HG03045 (cell line): ENCODE measurements at regions not wholly inside any gene's neighbourhood (a gene's known extent, or its start where the extent isn't known, plus 50 kb on each side); places are given as distances from the start of the nearest gene placed in this dataset.
"Not testable (repeated sequence)": the region's sequence is repeated elsewhere in the genome, so short reads cannot be mapped to it uniquely, and the experiment has no call there.

Experiments used
- ATAC-seq: cut with Tn5 transposase; IDR thresholded peaks from one replicate; pipeline ENCODE4 v1.9.1; 2021; ENCODE audit warnings: mild to moderate bottlenecking, moderate library complexity; ENCODE audit not compliant: unreplicated experiment

GRCh38 chr5:23451156-23451555, 56.3 kb upstream of the PRDM9 start:
- ATAC-seq = no peak

GRCh38 chr5:23450187-23450586, 57.2 kb upstream of the PRDM9 start:
- ATAC-seq = no peak

DNA sequence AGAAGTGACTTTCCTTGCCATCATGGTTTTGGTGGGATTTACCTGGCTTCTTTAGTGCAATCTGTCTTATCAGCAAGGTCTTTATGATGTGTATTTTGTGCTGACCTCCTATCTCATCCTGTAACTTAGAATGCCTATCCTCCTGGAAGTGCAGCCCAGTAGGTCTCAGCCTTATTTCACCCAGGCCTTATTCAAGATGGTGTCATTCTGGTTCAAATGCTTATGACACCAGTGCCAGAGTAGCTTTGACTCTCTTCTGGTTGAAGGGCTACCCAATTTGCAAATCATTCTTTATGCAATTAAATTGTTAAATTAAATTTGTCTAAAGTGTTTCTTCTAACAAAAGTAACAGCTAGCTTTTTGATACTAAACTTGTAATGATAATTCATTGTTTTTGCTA, 58.8 kb upstream of the PRDM9 start:
- no peak for ATAC-seq

DNA sequence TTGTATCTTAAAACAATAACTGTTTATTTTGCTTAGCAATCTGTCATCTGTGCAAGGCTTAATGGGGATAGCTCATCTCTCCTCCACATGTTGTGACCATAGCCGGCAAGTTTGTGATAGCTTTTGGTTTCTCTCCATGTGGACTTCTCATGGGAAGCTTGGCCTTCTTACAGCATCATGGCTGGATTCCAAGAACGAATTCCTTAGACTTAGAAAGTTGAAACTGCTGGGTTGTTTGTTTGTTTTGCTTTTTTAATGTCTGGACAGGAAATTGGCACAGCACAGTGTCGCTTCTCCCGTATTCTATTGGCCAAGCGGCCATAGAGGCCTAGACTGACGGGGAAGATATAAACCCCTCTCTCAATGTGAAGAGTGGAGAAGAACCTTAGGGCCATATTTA, 61.0 kb upstream of the PRDM9 start:
- ATAC-seq = no peak

DNA sequence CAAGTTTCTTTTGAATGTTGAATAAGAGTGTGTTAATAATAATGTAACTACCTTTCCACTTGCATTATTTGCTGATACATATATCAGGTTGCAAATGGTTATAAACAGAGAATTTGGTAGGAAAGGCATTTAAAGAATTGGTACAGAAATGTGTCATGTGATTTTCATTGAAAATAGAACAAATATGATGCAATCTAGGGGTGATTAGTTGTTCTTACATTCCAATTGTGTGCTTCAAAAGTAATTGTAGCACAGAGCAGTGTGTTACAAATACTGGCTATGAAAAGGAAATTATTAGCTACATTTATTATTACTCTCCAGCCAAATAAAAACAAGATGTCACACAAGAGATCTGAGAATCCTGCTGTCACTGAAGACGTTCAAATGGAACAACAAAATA, 61.8 kb upstream of the PRDM9 start:
- no peak for ATAC-seq

DNA sequence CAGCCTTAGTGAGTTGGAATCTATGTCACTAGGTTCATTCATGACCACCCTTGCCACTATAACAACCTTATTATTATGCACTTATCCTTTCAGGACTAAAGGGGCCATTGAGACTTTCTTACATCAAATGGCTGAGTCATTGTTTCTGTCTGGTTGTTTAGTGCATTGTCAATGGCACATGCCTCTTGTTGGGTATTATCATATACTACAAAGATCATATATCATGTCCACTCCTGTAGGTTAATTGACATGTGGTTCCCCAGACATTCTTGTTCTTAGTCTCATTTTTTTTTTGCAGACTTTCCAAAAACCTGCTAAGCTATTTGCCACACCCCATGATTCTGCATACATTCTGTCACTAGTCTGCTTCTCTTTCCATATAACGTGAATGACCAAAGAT, 66.7 kb upstream of the PRDM9 start:
- no peak for ATAC-seq

DNA sequence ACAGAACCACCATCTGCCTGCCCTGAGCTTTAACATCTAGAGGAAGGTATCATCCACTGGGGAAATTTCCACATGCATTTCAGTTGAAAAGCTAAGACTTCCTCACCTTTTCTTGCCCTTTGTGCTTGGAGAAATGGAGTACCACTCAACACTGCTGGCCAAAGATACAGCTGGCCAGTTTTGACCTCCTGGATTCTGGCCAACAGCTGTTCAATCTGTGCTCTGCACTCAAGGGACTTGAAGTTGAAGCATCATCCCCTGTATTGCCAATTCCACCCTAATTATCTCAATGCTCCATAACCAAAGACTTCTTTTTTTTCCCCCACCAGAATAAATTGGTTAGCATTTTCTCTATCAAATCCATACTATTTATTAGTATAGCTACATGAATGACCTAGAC, 70.4 kb upstream of the PRDM9 start:
- no peak for ATAC-seq

DNA sequence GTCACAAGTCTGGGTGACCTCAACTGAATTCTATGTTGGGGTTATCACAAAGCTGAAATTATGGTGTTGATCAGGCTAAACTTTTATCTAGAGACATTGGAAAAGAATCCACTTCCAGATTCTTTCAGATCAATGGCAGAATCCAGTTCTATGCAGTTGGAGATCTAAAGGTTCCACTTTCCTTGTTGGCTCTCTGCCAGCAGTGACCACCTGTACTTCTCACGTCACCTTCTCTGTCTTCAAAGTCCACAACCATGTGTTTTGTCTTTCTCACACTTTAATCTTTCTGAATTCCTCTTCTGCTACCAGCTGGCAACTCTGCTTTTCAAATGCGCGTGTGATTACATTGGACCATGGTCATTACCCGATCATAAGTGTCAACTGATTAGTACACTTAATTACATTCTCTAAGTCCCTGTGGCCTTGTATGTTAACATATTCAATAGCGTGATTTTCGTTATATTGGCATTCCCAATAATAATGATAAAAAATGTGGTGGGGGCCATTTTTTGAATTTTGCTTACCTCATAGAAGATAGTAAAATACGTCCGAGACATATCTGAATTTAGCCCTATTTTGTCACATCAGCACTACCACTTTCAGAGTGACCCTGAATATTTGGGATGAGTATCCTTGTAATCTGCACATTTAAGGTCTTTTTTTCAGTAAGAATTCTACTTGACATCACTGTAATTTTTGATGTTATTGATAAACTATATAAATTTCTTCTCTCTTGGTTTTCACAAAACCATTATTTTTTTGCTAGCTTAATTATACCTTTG, 73.7 kb upstream of the PRDM9 start:
- ATAC-seq = no peak

DNA sequence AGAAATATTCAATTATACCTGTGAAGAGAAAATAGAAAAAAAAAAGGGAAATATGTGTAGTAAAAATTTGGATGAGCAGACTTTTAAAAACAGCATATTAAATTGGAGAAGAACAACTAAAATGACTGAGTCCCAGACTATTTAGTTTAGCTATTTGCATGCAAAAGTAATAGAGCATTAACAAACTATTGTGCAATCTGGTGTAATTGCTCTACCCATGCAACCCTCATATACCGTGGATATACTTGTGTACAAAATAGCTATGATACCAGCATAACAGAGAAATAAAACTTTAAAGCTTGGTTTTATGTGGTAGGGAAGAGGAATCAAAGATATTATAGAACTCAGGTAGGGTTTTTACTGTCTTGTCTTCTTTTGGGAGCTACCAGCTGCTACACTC, 78.7 kb upstream of the PRDM9 start:
- ATAC-seq = no peak

DNA sequence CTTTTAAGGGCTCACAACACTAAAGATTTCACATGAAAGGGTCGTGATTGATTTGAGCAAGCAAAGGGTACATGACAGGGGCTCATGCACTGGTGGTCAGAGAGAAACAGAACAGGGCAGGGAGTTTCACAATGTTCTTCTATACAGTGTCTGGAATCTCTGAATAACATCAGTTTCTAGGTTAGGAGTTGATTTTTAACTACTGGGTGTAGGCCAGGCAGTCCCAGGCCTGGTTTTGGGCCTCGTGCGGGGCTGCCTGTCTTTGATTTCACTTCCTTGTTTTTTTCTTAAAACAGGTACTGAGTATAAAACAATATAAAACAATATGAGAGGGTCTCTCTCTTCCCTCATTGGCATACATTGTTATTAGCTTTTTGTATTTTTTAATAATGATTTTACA, 87.2 kb upstream of the PRDM9 start:
- not testable (repeated sequence) for ATAC-seq

DNA sequence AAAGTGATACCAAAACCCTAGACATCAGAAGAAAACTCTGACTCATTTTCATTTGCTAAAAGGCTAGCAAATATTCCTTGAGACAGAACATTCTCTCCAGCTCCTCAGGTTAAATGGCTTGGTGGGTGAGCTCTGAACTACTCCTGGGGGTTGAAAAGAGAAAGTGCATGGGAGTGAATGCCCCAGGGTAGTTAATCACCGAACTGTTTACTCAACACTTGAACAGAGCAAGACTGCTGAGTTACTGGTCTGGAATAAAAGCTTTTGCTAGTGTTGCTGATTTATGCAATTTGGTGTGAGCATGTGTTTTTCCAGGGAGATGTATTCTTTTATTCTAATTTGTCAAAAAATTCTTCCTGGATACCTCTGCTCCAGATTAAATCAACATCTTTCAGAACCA, 88.3 kb upstream of the PRDM9 start:
- no peak for ATAC-seq

DNA sequence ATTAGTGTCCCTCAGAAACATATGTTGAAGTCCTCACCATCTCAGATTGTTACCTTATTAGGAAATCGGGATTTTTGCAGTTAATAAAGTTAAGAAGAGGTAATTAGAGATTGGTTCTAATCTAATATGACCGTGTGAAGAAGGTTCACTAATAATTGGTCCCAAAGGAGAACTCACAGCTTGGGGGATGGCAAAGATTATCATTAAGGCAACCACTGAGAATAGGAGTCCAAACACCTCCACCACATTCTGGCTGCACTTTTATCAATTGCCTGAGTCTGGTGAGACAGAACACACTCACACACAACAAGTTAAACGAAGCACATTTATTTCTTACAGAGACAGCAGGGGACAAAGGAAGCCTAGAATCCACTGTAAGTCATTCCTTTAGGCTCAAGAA, 94.9 kb upstream of the PRDM9 start:
- no peak for ATAC-seq

GRCh38 chr5:23411994-23412393, 95.4 kb upstream of the PRDM9 start:
- no peak for ATAC-seq

GRCh38 chr5:23411200-23411599, 96.2 kb upstream of the PRDM9 start:
- ATAC-seq = no peak

DNA sequence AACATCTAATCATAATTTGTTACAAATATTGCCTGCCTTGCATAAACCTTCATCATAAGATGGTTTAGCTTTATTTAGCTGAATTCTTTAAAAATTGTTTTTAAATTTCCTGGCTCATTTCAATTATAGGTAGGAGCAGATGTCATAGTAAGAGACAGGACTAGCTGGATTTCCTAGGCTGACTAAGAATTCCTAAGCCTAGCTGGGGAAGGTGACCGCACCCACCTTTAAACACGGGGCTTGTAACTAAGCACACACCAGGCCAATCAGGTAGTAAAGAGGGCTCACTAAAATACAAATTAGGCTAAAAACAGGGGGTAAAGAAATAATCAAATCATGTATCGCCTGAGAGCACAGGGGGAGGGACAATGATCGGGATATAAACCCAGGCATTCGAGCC, 96.6 kb upstream of the PRDM9 start:
- ATAC-seq = not testable (repeated sequence)

DNA sequence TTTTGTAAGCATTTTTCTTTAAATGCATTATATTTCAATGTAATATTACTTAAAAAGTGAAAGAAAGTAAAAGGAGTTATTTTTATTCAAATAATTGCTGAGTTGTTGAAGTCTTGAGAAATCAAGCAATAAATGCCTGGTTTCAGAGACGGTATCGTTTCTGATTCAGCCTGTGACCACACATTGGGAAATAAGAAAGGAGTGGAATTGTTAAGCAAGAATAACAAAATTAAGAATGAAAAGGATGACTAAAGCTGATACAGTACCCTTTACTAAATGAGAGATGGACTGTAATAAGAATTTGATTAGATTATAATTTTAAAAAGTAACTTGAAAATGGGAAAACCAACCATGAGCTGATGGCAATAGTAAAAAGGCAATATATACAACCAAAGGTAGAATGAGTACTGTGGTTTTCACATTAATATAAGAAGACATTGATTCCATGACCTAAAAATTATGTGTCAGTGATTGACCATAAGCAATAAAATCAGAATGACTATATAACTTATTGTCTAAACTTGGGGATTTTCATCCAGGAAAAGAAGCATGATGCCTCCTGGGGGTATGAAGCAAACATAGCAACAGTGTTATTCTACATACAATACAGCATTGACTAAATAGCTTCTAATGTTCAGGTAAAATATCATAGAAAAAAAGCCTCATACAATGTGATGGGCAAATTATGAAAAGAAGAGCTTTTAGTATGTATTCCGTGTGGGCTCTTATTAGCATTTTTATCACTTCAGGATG, 101.9 kb upstream of the PRDM9 start:
- ATAC-seq = no peak

DNA sequence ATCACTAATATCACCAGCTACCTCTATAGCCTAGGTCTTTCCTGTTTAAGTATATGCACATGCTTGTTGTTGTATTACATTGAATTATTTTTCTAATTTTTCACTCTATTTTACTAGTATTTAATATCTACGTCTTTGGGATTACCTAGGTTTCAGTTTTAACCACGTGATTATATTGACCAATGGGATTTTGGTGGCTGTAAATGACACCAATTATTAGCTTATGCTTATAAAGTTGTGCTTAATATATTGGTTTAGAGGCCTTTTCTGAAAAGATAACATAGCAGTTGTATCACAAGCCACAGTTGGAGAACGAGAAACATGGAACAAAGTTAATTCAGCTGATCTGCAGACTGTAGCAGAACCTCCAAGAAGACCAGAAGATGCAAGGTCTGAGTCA, 104.8 kb upstream of the PRDM9 start:
- no peak for ATAC-seq

DNA sequence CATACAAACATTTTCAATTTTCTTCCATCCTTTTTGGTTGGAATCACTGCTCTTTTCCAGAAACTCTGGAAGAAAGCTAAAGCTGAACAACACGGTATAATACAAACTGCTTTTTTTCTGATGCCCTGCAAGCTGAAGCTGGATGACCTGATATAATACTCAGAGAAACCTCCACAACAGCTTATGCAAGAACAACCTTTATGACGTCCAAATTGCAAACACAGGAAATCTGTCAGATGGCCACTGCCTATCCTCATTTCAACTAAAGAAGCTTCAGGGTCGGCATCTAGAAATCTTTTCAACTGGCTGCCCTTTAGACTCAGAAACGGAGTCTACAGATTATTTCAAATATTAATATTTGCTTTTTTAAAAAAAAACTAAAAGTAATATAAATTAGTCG, 106.5 kb upstream of the PRDM9 start:
- ATAC-seq = no peak

GRCh38 chr5:23396346-23396745, 111.1 kb upstream of the PRDM9 start:
- no peak for ATAC-seq

DNA sequence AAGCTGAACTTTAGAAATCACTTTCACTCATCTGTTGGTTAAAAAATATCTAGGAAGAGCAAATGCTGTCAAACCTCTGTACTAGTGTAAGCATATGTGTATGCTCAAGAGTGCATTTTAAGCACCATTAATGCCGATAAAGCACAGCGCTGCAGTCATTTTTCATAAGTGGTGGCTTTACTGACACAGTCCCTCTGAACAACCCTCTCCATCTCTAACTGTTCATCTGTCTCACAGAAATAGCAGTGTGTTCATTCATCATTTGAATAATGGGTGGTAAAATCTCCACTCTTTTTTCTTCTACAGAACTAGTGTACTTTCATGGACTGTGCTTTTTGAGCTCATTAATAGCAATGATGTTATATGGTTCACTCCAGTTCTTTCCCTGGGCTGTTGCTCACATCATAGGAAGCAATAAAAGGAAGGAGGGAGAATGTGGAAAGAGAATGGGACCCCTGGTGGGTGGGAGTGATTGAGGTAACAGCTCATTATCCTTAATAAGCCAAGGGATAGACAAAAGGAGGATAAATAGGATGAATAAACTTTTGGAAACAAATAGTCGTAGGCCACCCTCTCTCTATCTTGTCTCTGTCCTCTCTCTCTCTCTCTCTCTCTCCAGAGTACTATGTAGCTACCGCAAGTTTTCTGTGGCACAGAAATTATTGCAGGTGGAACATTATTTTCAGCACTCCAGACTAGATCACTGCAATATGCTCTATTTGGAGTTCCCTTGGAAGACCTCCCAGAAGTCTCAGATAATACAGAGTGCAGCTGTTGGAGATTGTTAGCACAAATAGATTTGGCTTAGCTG, 117.9 kb upstream of the PRDM9 start:
- ATAC-seq = no peak

GRCh38 chr5:23385036-23385435, 122.4 kb upstream of the PRDM9 start:
- ATAC-seq = no peak

DNA sequence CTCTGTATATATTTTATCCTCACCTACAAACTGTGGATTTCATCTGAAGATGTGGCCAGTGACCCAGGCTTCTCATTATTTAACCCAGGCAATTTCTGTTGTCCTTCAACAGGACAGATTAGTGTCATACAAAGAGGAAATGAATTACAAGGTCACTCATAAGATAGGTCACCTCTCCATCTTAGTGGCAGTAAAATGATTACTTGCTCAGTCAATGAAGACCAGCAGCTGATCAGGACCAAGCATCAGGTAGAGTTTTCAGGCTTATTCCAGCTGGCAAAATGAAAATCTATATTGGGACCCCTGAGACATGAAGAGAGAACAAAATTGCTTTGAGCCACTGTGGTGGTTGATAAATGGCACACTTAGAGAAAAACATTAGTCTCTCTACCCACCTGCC, 135.2 kb upstream of the PRDM9 start:
- no peak for ATAC-seq
